ENCODE measurements at regions not wholly inside any gene's neighbourhood (a gene's known extent, or its start where the extent isn't known, plus 50 kb on each side); places are given as distances from the start of the nearest gene placed in this dataset.
"Not testable (repeated sequence)": the region's sequence is repeated elsewhere in the genome, so short reads cannot be mapped to it uniquely, and the experiment has no call there.

DNA sequence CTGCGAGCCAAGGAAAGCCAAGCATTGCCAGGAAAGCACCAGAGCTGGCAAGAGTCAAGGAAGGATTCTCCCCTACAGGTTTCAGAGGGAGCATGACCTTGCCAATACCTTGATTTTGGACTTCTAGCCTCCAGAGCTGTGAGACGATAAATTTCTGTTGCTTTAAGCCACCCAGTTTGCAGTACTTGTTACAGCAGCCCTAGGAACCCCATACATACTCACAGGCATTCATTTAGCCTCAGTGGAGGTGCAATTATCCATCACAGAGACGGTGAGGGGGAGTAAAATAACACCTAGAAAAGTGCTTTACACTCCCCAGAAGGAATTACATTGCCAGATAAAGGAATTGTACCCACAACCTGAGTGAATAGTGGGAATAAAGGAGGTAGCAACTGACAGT lies 167.4 kb upstream of the NFIA start:
- no peaks in the 10 kb centered on the region for H3K4me1 ChIP-seq (ENCODE audit: control insufficient read depth, insufficient read depth, low read length, poor library complexity, severe bottlenecking)
- no peaks in the 10 kb centered on the region for H3K36me3 ChIP-seq (ENCODE audit: control insufficient read depth, insufficient read depth, low read length)
- no peak overlapping the region for H3K27ac ChIP-seq (ENCODE audit: low read depth, low read length, severe bottlenecking)
- no peaks in the 10 kb centered on the region for H3K9me3 ChIP-seq (ENCODE audit: control insufficient read depth, low read length)
- WGBS, 2 experiments (ENCODE audit: insufficient coverage in 2 of 2) = 91 to 100% methylated on average over 1 to 2 of the region's 3 CpGs
- no peak overlapping the region for H3K4me3 ChIP-seq (ENCODE audit: extremely low read depth, insufficient read depth, low read length, poor library complexity, severe bottlenecking)

DNA sequence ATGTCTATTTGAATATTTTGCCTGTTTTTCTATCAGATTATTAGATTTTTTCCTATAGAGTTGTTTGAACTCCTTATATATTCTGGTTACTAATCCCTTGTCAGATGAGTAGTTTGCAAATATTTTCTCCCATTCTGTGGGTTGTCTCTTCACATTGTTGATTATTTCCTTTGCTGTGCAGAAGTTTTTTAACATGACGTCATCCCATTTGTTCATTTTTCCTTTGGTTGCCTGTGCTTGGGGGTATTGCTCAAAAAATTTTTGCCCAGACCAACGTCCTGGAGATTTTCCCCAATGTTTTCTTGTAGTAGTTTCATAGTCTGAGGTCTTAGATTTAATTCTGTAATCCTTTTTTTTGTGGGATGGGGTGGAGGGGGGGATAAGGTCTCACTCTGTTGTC lies 168.7 kb upstream of the NFIA start:
- H3K4me3 ChIP-seq (ENCODE audit: extremely low read depth, insufficient read depth, low read length, poor library complexity, severe bottlenecking); H3K9me3 ChIP-seq (ENCODE audit: control insufficient read depth, low read length); H3K4me1 ChIP-seq (ENCODE audit: control insufficient read depth, insufficient read depth, low read length, poor library complexity, severe bottlenecking); H3K36me3 ChIP-seq (ENCODE audit: control insufficient read depth, insufficient read depth, low read length); H3K27ac ChIP-seq (ENCODE audit: low read depth, low read length, severe bottlenecking): not testable (repeated sequence)
- WGBS, 2 experiments (ENCODE audit: insufficient coverage in 2 of 2) = 92 to 100% methylated on average over 2 of the region's 2 CpGs

DNA sequence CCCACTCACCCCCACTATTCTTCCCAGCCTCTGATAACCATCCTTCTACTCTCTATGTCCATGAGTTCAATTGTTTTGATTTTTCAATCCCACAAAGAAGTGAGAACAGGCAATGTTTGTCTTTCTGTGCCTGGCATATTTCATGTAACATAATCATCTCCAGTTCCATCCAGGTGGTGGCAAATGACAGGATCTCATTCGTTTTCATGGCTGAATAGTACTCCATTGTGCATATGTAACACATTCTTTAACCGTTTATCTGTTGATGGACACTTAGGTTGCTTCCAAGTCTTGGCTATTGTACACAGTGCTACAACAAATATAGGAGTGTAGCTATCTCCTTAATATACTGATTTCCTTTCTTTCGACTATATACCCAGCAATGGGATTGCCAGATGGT lies 169.3 kb upstream of the NFIA start:
- Histone ChIP-seq H3K9me3 (ENCODE audit: control insufficient read depth, low read length) (no peaks in the 10 kb centered on the region), H3K4me1 (ENCODE audit: control insufficient read depth, insufficient read depth, low read length, poor library complexity, severe bottlenecking) (no peaks in the 10 kb centered on the region), H3K36me3 (ENCODE audit: control insufficient read depth, insufficient read depth, low read length) (no peaks in the 10 kb centered on the region), H3K27ac (ENCODE audit: low read depth, low read length, severe bottlenecking) (no peak overlapping the region), H3K4me3 (ENCODE audit: extremely low read depth, insufficient read depth, low read length, poor library complexity, severe bottlenecking) (no peak overlapping the region)
- 89% methylated on average over 1 to 3 of the region's 3 CpGs for WGBS, 2 experiments (ENCODE audit: insufficient coverage in 2 of 2)

DNA sequence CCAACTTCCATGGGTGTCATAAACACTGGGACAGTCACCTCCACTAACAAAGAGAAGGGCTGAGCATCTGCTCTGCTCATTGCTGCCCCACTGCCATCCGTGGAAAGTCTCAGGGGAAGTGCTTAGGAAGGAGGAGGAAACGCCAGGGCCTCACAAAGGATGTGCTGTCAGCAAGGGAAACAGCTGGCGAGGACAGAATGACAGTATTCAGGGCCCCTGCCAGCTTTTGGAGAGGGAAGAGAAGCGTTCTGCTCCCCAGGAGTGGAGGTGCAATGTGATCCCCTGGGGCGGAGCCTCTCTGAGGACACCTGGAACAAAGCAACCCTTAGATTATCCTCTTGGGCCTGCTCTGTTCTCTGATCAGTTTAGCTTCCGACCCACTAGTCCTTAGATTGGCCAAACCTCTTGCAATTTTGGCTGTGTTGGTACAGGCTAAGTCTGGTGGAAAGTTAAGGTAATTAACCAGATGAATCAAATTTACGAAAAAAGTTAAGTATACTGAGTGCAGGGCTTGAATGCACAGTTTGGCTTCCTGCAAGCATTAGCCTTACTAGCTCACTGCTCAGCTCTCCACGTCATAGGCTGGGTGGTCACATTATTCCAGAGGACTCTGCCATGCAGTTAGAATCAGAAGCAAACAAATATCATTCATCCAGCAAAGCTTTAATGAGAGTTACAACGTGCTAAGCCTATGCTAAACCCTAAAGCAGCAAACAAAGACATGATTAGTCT lies 170.2 kb upstream of the NFIA start:
- Histone ChIP-seq H3K27ac (ENCODE audit: low read depth, low read length, severe bottlenecking) (no peak overlapping the region), H3K4me3 (ENCODE audit: extremely low read depth, insufficient read depth, low read length, poor library complexity, severe bottlenecking) (no peak overlapping the region), H3K4me1 (ENCODE audit: control insufficient read depth, insufficient read depth, low read length, poor library complexity, severe bottlenecking) (no peaks in the 10 kb centered on the region), H3K36me3 (ENCODE audit: control insufficient read depth, insufficient read depth, low read length) (no peaks in the 10 kb centered on the region), H3K9me3 (ENCODE audit: control insufficient read depth, low read length) (no peaks in the 10 kb centered on the region)
- 54 to 67% methylated on average over 4 to 8 of the region's 9 CpGs for WGBS, 2 experiments (ENCODE audit: insufficient coverage in 2 of 2)

DNA sequence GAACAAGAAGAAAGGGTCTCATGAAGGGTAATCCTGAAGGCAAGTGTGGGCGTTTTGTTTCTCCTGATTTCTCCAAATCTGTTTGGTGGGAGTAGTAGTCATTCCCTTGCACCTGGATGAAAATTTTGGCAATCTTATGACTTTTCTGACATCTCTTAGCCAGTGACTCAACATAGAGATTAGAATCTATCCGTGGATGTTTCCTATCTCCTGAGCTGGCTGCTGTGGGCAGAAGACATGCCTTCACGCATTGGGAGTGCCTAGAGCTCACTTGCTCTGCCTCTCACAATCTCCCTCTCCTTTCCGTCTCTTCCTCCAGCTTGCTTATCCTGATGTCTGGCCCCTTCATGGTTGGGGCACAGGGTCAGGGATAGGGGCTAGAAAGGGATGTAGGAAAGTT lies 174.2 kb upstream of the NFIA start:
- no peak overlapping the region for H3K4me3 ChIP-seq (ENCODE audit: extremely low read depth, insufficient read depth, low read length, poor library complexity, severe bottlenecking)
- H3K4me1 ChIP-seq (ENCODE audit: control insufficient read depth, insufficient read depth, low read length, poor library complexity, severe bottlenecking) = no peaks in the 10 kb centered on the region
- no peaks in the 10 kb centered on the region for H3K36me3 ChIP-seq (ENCODE audit: control insufficient read depth, insufficient read depth, low read length)
- no peak overlapping the region for H3K27ac ChIP-seq (ENCODE audit: low read depth, low read length, severe bottlenecking)
- H3K9me3 ChIP-seq (ENCODE audit: control insufficient read depth, low read length) = no peaks in the 10 kb centered on the region
- 91 to 94% methylated on average over 2 to 3 of the region's 4 CpGs for WGBS, 2 experiments (ENCODE audit: insufficient coverage in 2 of 2)

DNA sequence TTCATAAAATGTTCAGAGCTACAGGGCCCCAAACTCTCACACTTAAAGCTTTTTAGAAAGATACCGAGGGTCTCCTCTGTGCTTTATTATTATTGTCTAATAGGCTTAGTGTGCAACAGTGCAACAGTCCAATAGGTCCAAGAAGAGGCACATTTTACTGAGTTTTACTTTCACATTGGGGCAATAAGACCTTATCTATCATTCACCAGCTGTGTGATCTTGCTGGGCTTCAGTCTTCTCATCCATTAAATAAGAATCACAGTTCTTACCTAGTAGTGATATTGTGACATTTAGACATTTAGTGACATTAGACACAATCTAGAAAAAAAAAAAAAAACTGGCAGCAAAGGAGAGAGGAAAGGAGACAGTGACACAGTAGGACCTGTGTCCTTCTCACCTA lies 175.8 kb upstream of the NFIA start:
- H3K4me3 ChIP-seq (ENCODE audit: extremely low read depth, insufficient read depth, low read length, poor library complexity, severe bottlenecking) = no peak overlapping the region
- H3K36me3 ChIP-seq (ENCODE audit: control insufficient read depth, insufficient read depth, low read length) = no peaks in the 10 kb centered on the region
- no peaks in the 10 kb centered on the region for H3K9me3 ChIP-seq (ENCODE audit: control insufficient read depth, low read length)
- WGBS, 2 experiments (ENCODE audit: insufficient coverage in 2 of 2) = 100% methylated on average over 1 of the region's 1 CpG; no CpG with 5 or more reads in 1 of the 2 experiments
- H3K27ac ChIP-seq (ENCODE audit: low read depth, low read length, severe bottlenecking) = no peak overlapping the region
- no peaks in the 10 kb centered on the region for H3K4me1 ChIP-seq (ENCODE audit: control insufficient read depth, insufficient read depth, low read length, poor library complexity, severe bottlenecking)

DNA sequence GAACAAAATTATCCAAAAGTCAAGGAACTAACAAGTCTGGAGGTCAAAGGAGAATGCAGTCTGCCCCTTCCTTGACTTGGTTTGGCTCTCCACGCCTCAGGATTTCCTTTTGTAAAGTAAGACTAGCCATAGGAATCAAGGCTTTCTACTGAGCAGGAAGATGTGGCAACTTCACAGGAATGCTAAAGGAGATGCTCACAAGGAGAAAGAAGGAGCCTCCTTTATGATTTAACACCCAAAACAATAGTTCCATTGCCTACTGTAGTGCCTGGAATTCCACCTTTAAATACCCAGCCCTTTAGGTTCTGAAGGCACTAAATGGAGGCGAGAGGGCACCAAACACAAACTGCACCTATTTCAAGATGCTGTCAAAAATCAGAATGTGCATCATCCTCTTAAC lies 176.3 kb upstream of the NFIA start:
- 63 to 80% methylated on average over 2 of the region's 2 CpGs for WGBS, 2 experiments (ENCODE audit: insufficient coverage in 2 of 2)
- H3K4me3 ChIP-seq (ENCODE audit: extremely low read depth, insufficient read depth, low read length, poor library complexity, severe bottlenecking) = no peak overlapping the region
- no peak overlapping the region for H3K27ac ChIP-seq (ENCODE audit: low read depth, low read length, severe bottlenecking)

DNA sequence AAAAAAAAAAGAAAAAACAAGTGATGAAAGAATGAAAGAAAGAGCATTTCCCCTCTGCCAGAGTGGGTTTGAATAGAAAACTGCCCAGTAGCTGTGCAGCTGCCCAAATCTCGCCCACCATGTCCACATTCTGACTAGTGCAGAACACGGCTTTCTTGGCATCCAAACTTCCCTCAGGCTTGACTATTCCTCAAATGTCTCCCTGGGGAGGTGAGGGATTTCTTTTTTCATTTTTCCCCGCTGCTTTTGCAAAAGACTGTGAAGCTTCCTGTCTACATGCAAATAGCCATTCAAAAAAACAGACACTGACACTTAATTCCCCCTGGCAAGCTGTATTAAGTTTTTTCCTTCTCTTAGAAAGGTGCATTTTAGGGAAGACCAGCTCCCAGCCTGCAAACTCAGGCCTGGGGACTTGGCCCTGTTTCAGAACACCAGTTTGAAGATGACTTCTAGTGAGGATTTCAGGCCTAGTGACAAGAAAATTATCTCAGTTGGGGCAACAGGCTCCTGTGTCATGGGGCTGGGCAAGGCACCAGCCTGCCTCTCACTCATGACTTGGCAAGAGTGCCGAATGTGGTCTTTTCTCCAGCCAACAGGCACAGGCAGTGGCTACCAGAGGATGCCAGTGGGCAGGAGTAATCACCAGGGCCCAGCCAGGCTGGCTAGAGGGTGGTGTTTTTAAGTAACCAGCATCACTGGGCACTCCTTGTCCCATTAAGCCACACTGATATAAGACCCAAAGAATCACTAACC lies 178.1 kb upstream of the NFIA start:
- H3K4me3 ChIP-seq (ENCODE audit: extremely low read depth, insufficient read depth, low read length, poor library complexity, severe bottlenecking) = no peak overlapping the region
- 100% methylated on average over 1 of the region's 4 CpGs for WGBS, 2 experiments (ENCODE audit: insufficient coverage in 2 of 2)

More for the DNA sequence above, 176.3 kb upstream of the NFIA start:
- Histone ChIP-seq H3K4me1 (ENCODE audit: control insufficient read depth, insufficient read depth, low read length, poor library complexity, severe bottlenecking) (no peaks in the 10 kb centered on the region), H3K9me3 (ENCODE audit: control insufficient read depth, low read length) (no peaks in the 10 kb centered on the region), H3K36me3 (ENCODE audit: control insufficient read depth, insufficient read depth, low read length) (no peaks in the 10 kb centered on the region)

DNA sequence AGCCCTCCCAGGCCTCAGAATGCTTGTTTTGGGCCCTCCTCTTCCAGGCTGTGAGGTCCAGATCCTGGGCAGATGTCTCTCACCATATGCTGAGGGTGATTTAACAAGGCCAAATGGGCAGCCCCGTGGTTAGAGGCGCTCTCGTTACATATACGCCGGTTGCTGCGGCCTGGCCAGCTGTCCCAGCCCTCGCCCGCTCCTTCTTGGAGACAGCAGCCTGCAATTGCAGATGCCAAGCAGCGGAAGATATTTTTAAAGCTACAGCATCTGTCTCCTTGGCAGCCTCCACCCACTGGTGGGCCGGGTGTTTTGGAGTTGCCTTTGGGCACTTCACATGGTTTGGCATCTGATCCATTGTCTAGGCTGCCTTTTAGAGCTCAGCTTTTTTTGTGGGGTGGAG lies 178.8 kb upstream of the NFIA start:
- H3K4me3 ChIP-seq (ENCODE audit: extremely low read depth, insufficient read depth, low read length, poor library complexity, severe bottlenecking) = no peak overlapping the region
- 86 to 92% methylated on average over 9 to 10 of the region's 10 CpGs for WGBS, 2 experiments (ENCODE audit: insufficient coverage in 2 of 2)
- no peak overlapping the region for H3K27ac ChIP-seq (ENCODE audit: low read depth, low read length, severe bottlenecking)

More for the DNA sequence above, 178.1 kb upstream of the NFIA start:
- no peak overlapping the region for H3K27ac ChIP-seq (ENCODE audit: low read depth, low read length, severe bottlenecking)
- peaks cover 6% of the 10 kb centered on the region for H3K4me1 ChIP-seq (ENCODE audit: control insufficient read depth, insufficient read depth, low read length, poor library complexity, severe bottlenecking)
- H3K9me3 ChIP-seq (ENCODE audit: control insufficient read depth, low read length) = no peaks in the 10 kb centered on the region
- no peaks in the 10 kb centered on the region for H3K36me3 ChIP-seq (ENCODE audit: control insufficient read depth, insufficient read depth, low read length)

DNA sequence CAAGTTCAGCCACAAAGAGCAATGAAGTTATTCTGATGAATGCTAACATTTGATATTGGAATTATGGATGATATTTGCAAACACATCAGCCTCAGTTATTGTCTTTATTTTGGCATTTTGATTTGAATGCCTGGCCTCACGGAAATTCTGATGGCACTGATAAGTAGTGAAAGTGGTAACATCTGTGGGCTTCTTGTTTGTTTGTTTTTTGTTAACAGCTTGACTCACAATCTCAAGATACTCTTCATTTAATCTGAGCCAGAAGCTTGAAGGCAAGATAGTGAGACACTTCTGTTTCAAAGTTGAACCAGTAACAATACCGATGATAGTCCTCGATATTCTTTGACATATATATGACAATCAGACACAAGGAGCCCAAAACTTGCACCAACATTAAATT lies 182.9 kb upstream of the NFIA start:
- Histone ChIP-seq H3K4me3 (ENCODE audit: extremely low read depth, insufficient read depth, low read length, poor library complexity, severe bottlenecking) (no peak overlapping the region), H3K9me3 (ENCODE audit: control insufficient read depth, low read length) (no peaks in the 10 kb centered on the region), H3K27ac (ENCODE audit: low read depth, low read length, severe bottlenecking) (peak overlapping the region; percentile 41), H3K36me3 (ENCODE audit: control insufficient read depth, insufficient read depth, low read length) (no peaks in the 10 kb centered on the region), H3K4me1 (ENCODE audit: control insufficient read depth, insufficient read depth, low read length, poor library complexity, severe bottlenecking) (peaks cover 19% of the 10 kb centered on the region)
- WGBS, 2 experiments (ENCODE audit: insufficient coverage in 2 of 2) = 60 to 100% methylated on average over 1 to 3 of the region's 3 CpGs

More for the DNA sequence above, 178.8 kb upstream of the NFIA start:
- Histone ChIP-seq H3K36me3 (ENCODE audit: control insufficient read depth, insufficient read depth, low read length) (no peaks in the 10 kb centered on the region), H3K4me1 (ENCODE audit: control insufficient read depth, insufficient read depth, low read length, poor library complexity, severe bottlenecking) (peaks cover 6% of the 10 kb centered on the region), H3K9me3 (ENCODE audit: control insufficient read depth, low read length) (no peaks in the 10 kb centered on the region)

DNA sequence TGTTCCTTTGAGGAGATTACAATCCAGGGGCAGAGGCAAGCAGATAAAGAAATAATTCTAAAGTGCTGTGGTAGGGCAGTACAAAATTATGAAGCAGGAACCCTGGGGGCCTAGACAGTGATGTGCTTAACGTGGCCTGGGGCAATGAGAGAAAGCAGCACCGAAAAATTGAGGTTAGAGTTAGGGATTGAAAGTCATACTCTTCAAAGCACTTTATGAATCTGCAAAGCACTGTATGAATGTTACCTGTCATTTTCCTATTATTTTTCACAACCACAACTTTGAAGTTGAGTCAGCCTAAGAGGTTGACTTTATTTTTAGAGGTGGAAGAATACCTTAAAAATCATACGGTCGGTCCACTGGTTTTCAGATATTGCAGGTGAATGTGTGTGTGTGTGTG lies 183.4 kb upstream of the NFIA start:
- 100% methylated on average over 1 of the region's 4 CpGs; no CpG with 5 or more reads in 1 of the 2 experiments for WGBS, 2 experiments (ENCODE audit: insufficient coverage in 2 of 2)
- peaks cover 23% of the 10 kb centered on the region for H3K4me1 ChIP-seq (ENCODE audit: control insufficient read depth, insufficient read depth, low read length, poor library complexity, severe bottlenecking)

More for the DNA sequence above, 183.4 kb upstream of the NFIA start:
- Histone ChIP-seq H3K9me3 (ENCODE audit: control insufficient read depth, low read length) (no peaks in the 10 kb centered on the region), H3K4me3 (ENCODE audit: extremely low read depth, insufficient read depth, low read length, poor library complexity, severe bottlenecking) (no peak overlapping the region), H3K36me3 (ENCODE audit: control insufficient read depth, insufficient read depth, low read length) (no peaks in the 10 kb centered on the region), H3K27ac (ENCODE audit: low read depth, low read length, severe bottlenecking) (no peak overlapping the region)

Data from mesodermal cell (in vitro differentiated cells).